ENCODE measurements at regions not wholly inside any gene's neighbourhood (a gene's known extent, or its start where the extent isn't known, plus 50 kb on each side); places are given as distances from the start of the nearest gene placed in this dataset.

DNA sequence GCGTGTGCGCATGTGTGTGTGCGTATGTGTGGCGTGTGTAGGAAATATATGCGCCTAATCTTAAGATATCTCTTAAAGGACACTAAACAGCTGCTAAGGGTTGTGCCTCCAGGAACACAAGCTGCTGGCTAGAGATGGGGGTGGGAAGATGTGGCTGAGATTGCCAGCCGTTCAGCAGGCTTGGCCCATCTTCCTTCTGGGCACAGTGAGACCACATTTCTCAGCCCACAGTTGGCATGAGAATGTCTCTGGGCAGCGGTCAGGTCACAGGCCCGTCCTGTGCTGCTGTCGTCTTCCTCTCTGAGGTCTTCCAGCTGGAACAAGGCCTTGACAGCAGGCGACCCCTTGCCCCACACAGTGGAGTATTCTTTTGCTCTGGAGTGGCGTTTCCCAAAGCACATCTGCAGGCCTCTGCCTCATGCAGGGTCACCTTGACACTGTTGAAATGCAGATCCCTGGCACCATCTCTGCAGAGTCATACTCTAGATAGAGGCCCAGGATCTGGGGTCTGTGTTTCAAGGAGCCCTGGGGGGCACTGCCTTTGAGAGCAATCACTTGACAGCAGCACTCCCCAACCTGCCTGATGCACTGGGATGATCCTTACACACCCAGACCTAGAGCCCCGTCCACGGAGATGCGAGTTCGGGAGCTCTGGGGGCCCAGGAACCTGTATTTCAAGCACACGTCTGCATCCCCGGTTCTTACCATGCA, 335.5 kb upstream of the SFSWAP start:
- H3K36me3 ChIP-seq (ENCODE audit: insufficient read depth in 1 of 2, low read depth in 1 of 2): no peaks in the 10 kb centered on the region
- 48 to 68% (median 54%) methylated on average over 17 of the region's 17 CpGs for WGBS, 3 donors
- TF ChIP-seq, protein P1, sequence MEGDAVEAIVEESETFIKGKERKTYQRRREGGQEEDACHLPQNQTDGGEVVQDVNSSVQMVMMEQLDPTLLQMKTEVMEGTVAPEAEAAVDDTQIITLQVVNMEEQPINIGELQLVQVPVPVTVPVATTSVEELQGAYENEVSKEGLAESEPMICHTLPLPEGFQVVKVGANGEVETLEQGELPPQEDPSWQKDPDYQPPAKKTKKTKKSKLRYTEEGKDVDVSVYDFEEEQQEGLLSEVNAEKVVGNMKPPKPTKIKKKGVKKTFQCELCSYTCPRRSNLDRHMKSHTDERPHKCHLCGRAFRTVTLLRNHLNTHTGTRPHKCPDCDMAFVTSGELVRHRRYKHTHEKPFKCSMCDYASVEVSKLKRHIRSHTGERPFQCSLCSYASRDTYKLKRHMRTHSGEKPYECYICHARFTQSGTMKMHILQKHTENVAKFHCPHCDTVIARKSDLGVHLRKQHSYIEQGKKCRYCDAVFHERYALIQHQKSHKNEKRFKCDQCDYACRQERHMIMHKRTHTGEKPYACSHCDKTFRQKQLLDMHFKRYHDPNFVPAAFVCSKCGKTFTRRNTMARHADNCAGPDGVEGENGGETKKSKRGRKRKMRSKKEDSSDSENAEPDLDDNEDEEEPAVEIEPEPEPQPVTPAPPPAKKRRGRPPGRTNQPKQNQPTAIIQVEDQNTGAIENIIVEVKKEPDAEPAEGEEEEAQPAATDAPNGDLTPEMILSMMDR (IDR thresholded peaks at IDR 0.05): no peak
- no peak for DNase-seq
- H3K4me3 ChIP-seq: no peak overlapping the region
- peaks cover 0 to 26% (median 4%) of the 10 kb centered on the region in 3 donors for H3K27me3 ChIP-seq (ENCODE audit: insufficient read depth in 3 of 3, low read length in 2 of 3)
- H3K27ac ChIP-seq: no peak overlapping the region
- H3K9me3 ChIP-seq: no peaks in the 10 kb centered on the region
- H3K4me1 ChIP-seq: no peaks in the 10 kb centered on the region
- ATAC-seq: no peak
- intact Hi-C loops (cut with DNase I): no loop called here

DNA sequence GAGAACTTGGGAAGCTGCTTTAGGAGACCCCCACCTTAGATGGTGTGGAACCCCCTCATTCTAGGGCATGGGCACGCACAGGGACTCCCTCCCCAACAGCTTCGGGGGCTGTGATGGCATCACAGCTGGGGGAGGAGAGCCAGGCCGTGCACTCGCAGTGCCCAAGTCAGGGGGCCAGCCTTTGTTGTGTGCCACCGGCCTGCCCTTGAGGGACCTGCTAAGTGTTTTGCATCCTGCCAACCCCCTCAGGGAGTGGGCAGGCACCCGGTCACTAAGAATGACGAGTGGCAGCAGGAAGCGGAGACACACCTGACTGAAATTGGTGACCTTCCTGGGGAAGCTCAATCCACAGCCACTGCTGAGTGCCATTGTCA, 334.9 kb upstream of the SFSWAP start:
- Histone ChIP-seq H3K9me3 (no peaks in the 10 kb centered on the region), H3K4me3 (no peak overlapping the region), H3K36me3 (ENCODE audit: insufficient read depth in 1 of 2, low read depth in 1 of 2) (no peaks in the 10 kb centered on the region), H3K27ac (no peak overlapping the region), H3K27me3 (ENCODE audit: insufficient read depth in 3 of 3, low read length in 2 of 3) (peaks cover 0 to 31% (median 6%) of the 10 kb centered on the region in 3 donors), H3K4me1 (no peaks in the 10 kb centered on the region)
- WGBS, 3 donors: 82 to 85% (median 82%) methylated on average over 8 of the region's 8 CpGs
- intact Hi-C loops (cut with DNase I): no loop called here
- DNase-seq (no peak), ATAC-seq (no peak)
- TF ChIP-seq, protein P1 (IDR thresholded peaks at IDR 0.05): no peak

DNA sequence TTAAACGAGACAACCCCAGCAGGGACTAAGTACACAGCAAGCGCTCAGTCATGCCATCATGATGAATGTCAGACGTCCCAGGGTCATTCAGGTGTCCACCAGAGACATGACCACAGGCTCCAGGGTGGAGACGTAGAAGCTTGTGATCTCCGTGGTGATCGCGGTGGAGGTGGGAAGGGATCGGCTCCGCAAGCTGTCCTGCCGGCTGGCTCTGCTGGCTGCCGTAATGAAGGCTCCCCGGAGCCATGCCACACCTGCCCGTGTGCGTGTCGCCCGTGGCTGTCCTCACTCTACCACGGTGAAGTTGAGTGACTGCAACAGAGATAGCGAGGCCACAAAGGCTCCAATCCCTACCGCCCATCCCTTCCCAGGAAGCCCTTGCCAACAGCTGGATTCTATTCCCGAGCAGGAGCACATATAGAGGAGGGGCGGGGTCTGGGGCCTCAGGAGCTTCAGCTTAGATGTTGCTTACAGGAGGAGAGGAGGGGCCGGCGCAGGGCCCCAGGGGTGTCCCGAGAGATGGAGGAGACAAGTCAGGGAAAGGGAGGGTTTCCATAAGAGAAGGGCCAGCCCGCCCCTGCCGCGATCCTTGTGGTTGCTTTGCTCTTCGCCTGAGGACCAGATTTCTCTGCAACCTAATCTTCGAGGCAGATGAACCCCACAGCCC, 332.6 kb upstream of the SFSWAP start:
- TF ChIP-seq, protein P1 (IDR thresholded peaks at IDR 0.05): no peak
- Histone ChIP-seq H3K9me3 (no peaks in the 10 kb centered on the region), H3K4me1 (no peaks in the 10 kb centered on the region), H3K4me3 (no peak overlapping the region), H3K27me3 (ENCODE audit: insufficient read depth in 3 of 3, low read length in 2 of 3) (peaks cover 0 to 42% (median 9%) of the 10 kb centered on the region in 3 donors), H3K36me3 (ENCODE audit: insufficient read depth in 1 of 2, low read depth in 1 of 2) (no peaks in the 10 kb centered on the region), H3K27ac (no peak overlapping the region)
- WGBS, 3 donors: 78 to 79% (median 79%) methylated on average over 29 of the region's 29 CpGs
- intact Hi-C loops (cut with DNase I): no loop called here
- DNase-seq (no peak), ATAC-seq (no peak)

DNA sequence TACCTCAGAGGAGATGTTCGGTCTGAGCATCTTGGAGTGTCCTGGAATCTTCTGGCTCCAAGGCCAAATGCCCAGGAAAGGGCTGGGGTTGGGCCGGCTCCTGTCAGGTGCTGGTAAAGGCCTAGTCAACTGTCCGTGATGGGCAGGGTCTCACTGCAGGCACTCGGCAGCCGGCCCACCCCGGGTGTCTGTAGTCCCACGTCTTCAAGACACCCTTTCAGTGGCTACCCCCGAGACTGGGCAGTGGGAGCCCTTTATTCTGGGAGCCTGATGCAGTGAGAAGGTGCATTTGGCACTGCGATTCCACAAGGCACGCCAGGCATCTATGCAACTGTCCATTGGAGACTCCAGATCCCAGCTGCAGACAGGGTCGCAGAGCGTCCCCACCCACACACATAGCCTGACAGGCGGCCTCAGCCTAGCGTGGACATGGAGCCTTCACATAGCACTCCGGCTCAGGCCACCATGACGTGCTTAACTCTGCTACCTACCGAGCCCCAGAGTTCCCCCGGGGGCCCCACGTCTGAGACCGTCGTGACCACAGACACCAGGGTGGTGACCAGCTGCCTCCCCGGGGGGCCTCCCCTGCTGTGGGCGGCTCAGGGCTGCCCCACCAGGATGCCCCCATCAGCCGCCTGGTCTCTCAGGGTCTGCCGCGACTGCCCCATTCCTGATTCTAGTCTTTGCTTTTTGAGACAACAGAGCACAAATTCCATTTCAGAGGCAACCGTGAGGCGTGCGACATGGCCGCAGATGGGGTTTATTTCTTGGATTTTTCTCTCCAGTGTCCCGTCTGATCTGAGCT, 331.8 kb upstream of the SFSWAP start:
- intact Hi-C loops (cut with DNase I): no loop called here
- Histone ChIP-seq H3K27ac (no peak overlapping the region), H3K4me1 (no peaks in the 10 kb centered on the region), H3K4me3 (no peak overlapping the region), H3K9me3 (no peaks in the 10 kb centered on the region), H3K27me3 (ENCODE audit: insufficient read depth in 3 of 3, low read length in 2 of 3) (peaks cover 0 to 42% (median 15%) of the 10 kb centered on the region in 3 donors), H3K36me3 (ENCODE audit: insufficient read depth in 1 of 2, low read depth in 1 of 2) (no peaks in the 10 kb centered on the region)
- TF ChIP-seq, protein P1 (IDR thresholded peaks at IDR 0.05): no peak
- WGBS, 3 donors: 76 to 83% (median 80%) methylated on average over 31 of the region's 31 CpGs
- no peak for ATAC-seq
- no peak for DNase-seq

Measured in psoas muscle (tissue), 7 donors.